Right lung (tissue), 2 donors: ENCODE measurements at regions not wholly inside any gene's neighbourhood (a gene's known extent, or its start where the extent isn't known, plus 50 kb on each side); places are given as distances from the start of the nearest gene placed in this dataset.

ENCODE experiments used
- DNase-seq, 2 donors: peaks; one replicate each; pipeline ENCODE4 v3.0.0-alpha.2; 2013

- DNase-seq = no peak
Observed at GRCh38 chr5:165624166-165624946, 2118.9 kb downstream of the MAT2B start.

GRCh38 chr5:165626161-165626560 lies 2120.7 kb downstream of the MAT2B start:
- DNase-seq = no peak

- no peak for DNase-seq
Observed at GRCh38 chr5:165627548-165628170, 2122.2 kb downstream of the MAT2B start.

GRCh38 chr5:165630261-165630778 lies 2124.9 kb downstream of the MAT2B start:
- peak; percentile 47 to 64 for DNase-seq

GRCh38 chr5:165631235-165631634 lies 2125.8 kb downstream of the MAT2B start:
- DNase-seq = no peak

GRCh38 chr5:165642366-165642765 lies 2136.9 kb downstream of the MAT2B start:
- DNase-seq = no peak

GRCh38 chr5:165665735-165666400 lies 2160.4 kb downstream of the MAT2B start:
- no peak for DNase-seq

- DNase-seq = no peak
Observed at GRCh38 chr5:165673499-165673898, 2168.1 kb downstream of the MAT2B start.

GRCh38 chr5:165695796-165696195 lies 2190.4 kb downstream of the MAT2B start:
- DNase-seq = no peak

- DNase-seq = no peak
Observed at GRCh38 chr5:165705960-165706359, 2200.5 kb downstream of the MAT2B start.

GRCh38 chr5:165712011-165712410 lies 2206.6 kb downstream of the MAT2B start:
- DNase-seq = no peak

GRCh38 chr5:165714598-165714997 lies 2209.2 kb downstream of the MAT2B start:
- no peak for DNase-seq

GRCh38 chr5:165720901-165721300 lies 2215.5 kb downstream of the MAT2B start:
- DNase-seq = no peak

GRCh38 chr5:165722401-165722800 lies 2217.0 kb downstream of the MAT2B start:
- no peak for DNase-seq

GRCh38 chr5:165723931-165724330 lies 2218.5 kb downstream of the MAT2B start:
- no peak for DNase-seq

- DNase-seq = no peak
Observed at GRCh38 chr5:165728425-165728824, 2223.0 kb downstream of the MAT2B start.

- no peak for DNase-seq
Observed at GRCh38 chr5:165735388-165735787, 2230.0 kb downstream of the MAT2B start.

- DNase-seq = no peak
Observed at GRCh38 chr5:165739079-165739741, 2233.8 kb downstream of the MAT2B start.

- DNase-seq = no peak
Observed at GRCh38 chr5:165757791-165758190, 2252.4 kb downstream of the MAT2B start.

GRCh38 chr5:165775111-165775510 lies 2269.7 kb downstream of the MAT2B start:
- no peak for DNase-seq

- DNase-seq = no peak
Observed at GRCh38 chr5:165779505-165779904, 2274.1 kb downstream of the MAT2B start.

GRCh38 chr5:165780901-165781300 lies 2275.5 kb downstream of the MAT2B start:
- DNase-seq = no peak
